Raji (cell line): ENCODE measurements at regions not wholly inside any gene's neighbourhood (a gene's known extent, or its start where the extent isn't known, plus 50 kb on each side); places are given as distances from the start of the nearest gene placed in this dataset.

ENCODE experiments used
- POLR2A ChIP-seq: IDR thresholded peaks from 2 replicates; pipeline ENCODE4 v1.6.1; 2011; ENCODE audit warnings: low read depth, low read length, control low read depth; ENCODE audit not compliant: insufficient read depth

DNA sequence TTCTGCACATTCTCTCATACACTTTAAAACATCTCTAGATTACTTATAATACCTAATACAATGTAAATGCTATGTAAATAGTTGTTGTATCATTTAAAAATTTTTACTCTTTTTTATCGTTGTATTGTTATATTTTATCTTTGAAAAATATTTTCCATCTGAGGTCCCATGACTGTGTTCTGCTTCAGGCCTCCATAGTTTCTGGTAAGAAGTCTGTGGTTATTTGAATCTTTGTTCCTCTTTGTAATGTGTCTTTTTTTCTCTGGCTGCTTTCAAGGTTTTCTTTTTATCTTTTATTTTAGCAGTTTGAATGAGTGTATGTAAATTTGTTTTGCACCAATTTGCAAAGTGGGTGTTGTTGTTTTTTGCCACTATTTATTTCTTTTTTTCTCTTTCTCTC is 263.1 kb downstream of the RPS24 start:
- TF ChIP-seq POLR2A, result no peak

GRCh38 chr10:78297997-78298396 is 264.3 kb downstream of the RPS24 start:
- no peak for TF ChIP-seq POLR2A

DNA sequence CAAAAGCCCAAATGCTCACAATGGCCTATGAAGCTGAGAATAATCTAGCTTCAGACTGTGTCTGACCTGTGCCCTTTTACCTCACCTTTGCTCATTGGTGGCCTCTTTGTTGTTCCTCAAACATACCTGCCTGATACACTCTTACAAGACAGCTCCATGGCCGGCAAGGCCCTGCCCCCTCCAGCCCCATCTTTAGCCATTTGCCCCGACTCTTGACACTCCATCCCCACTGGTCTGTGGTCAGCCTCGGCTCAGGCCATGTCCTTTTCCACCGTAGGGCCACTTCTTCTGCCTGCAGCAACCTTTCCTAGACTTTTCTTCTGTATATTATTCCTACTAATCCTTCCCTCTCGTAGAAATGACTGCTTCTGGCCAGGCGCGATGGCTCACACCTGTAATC is 265.2 kb downstream of the RPS24 start:
- no peak for TF ChIP-seq POLR2A

- TF ChIP-seq POLR2A, result no peak
Observed at GRCh38 chr10:78299851-78300468, 266.3 kb downstream of the RPS24 start.

GRCh38 chr10:78300526-78300925 is 266.9 kb downstream of the RPS24 start:
- TF ChIP-seq POLR2A, result no peak

- no peak for TF ChIP-seq POLR2A
Observed at GRCh38 chr10:78301481-78301880, 267.8 kb downstream of the RPS24 start.

DNA sequence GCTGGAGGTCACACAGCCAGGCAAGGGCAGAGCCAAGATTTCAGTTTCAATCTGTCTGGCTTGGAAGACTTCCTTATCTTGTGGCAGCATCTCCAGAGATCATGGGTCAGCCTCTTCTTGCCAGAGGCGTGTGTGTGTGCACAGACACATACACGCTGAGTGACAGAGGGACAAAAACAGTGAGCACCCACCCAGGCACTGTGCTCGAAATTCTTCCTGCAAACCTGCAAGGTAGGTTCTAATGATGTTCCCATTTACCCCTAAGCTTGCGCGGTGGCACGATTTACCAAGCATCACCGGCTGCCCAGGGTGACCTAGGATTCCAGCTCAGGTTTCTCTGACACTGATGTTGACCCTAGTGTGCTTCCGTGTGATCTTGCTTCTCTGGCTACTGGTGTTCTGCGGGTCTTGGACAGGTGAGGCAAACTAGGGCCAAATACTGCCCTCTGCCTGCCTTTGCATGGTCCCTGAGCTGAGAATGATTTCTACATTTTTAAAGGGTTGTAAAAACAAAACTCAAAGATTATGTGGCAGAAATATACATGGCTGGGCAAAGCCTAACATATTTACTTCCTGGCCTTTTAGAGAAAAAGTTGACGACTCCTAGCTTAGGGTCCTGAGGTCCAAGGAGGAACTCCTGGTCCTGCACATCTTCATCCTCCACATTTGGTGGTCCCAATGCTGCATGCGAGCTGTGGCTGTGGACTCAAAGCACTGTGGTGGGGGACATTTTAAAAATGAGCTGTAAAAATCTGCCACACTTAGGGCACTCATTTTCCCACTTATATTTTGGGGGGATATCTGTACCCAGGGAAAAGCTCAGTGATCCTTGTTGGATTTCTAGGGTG is 268.5 kb downstream of the RPS24 start:
- TF ChIP-seq POLR2A, result no peak

DNA sequence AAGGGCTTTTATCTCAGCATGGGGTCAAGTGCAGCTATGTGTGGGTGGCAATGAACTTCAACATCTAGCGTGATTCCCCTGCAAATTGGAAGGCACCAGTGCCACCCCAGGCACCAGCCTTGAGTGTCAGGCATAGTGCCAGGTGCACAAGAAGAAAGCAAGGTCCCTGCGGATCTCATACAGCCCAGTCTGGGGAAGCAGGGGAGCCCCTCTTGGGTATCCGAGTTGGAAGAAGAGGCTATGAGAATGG is 269.0 kb downstream of the RPS24 start:
- TF ChIP-seq POLR2A, result no peak

DNA sequence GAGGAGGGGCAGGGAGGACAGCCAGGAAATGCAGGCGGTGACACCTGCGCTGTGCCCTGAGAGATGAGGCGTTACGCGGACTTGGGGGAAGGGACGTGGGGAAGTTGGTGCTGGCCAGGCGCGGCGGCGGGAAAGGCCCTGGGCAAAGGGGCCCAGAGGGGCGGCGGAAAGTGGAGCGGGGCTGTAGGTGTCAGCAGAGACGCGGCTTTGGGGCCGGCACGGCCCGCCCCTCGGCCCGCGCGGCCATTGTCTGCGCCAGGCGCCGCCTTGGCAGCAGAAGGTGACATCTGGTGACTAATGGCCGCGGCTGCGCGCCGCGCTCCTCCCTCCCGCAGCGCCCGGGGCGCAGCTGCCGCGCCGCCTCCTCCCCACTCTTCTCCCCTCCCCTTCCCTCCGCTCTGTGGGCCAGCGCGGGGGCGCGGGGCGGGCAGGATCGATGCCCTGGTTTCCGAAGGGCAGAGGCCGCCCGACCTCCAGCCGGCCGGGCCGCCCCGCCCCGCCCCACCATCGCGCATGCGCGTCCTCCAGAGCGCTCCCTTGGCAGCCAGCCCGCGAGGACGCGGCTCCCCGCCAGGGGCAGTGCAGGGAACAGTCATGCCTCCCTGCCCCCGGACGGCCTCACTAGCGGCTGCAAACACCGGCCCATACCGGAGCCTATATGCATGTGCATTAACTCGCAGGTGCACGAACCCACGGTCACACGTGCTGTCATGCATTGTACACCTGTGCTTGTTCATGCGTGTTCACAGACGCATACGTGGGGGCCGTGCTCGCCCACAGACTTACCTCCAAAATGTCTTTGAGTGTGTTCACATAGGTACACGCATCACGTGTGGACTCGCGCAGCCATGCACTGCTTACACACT is 269.6 kb downstream of the RPS24 start:
- peak; percentile 75 for TF ChIP-seq POLR2A

DNA sequence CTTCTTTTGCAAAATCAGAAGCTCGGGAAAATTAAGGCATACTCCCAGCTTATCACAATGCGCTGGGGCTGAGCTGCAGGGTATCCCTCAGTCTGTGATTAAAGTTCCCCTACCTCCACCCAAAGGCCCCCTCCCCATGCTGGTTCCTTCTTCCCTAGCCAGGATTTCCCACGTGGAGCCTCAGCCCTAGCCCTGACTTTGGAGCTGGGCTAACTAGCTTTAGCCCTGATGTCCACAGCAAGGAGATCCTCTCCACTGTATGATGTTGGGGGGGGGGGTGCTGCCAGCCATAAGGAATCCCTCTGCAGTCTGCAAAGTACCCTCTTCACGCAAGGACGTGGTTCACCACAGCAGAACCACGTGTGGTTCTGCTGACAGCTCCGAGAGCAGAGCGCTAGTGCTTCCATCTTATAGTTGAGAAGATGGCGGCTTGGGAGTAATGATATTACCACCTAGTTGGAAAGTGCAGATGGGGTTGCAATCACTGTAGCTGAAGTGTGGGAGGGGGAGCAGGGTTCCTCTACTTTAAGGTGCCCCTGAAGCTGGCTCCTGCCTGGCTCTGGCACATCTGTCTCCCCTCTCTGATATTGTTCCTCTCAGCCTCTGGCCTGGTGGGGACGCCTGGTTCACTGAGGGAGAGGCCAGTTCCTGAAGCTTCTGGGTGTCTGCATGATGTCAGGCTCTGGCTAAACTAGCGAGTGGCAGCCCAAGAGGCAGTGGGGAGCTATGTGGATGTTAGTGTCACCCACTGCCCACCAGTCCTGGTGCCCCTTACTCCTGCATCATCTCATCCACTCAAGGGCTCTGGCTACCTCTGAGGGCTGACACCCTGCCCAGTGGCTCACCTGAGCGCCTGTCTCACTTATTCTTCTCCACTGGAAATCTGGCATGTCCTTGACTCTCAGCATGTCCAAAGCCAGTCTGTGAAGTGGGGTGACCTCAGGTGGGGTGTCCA is 270.7 kb downstream of the RPS24 start:
- TF ChIP-seq POLR2A, result no peak

- TF ChIP-seq POLR2A, result no peak
Observed at GRCh38 chr10:78305311-78305710, 271.6 kb downstream of the RPS24 start.

GRCh38 chr10:78306358-78306757 is 272.7 kb downstream of the RPS24 start:
- TF ChIP-seq POLR2A, result no peak

DNA sequence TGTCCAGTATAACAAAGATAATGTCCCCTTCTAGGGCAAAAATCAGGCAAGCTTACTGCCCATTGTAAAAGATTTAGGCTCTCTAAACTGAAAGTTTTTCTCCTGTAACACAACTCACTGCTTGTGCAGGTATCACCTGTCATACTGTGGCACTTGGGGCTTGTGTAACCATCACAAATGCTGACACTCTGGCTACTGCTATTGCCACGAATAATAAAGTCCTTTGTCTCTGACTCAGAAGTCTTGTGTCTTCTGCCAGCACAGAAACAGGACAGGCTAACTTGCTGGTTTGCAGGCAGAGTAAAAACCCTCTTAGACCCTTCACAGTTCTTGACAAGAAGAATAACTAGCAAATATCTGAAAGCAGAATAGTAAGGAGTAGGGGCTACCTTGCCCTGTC is 273.9 kb downstream of the RPS24 start:
- no peak for TF ChIP-seq POLR2A

GRCh38 chr10:78309536-78310237 is 276.0 kb downstream of the RPS24 start:
- TF ChIP-seq POLR2A, result no peak
